K562 (cell line): ENCODE measurements at regions not wholly inside any gene's neighbourhood (a gene's known extent, or its start where the extent isn't known, plus 50 kb on each side); places are given as distances from the start of the nearest gene placed in this dataset.
A peak's percentile ranks its signal among the peaks of the same experiment; 100 is the strongest.

ENCODE experiments used
- ATAC-seq: fragments of 200-7000 bp; cut with Tn5 transposase; 3 replicates; pipeline ENCODE4 v1.9.1; 2020; ENCODE audit warnings: moderate library complexity
- BruUV-seq: library from RNA; stranded (reverse); fragments of 400-500 nt; replicated peaks from 2 replicates; lab custom pipeline; 2021; lab: Mats Ljungman, UMichigan
- CTCF ChIA-PET: fragments of 300-600 bp; formaldehyde crosslinking; extraction: SDS; loops from one replicate; lab custom pipeline; 2021; ENCODE audit warnings: low intra/inter-chr PET ratio; lab: Yijun Ruan, JAX
- POLR2A ChIA-PET: fragments of 300-600, 350-650 bp; sonication (Branson Sonifier 250); formaldehyde crosslinking; extraction: SDS; loops from one replicate; lab custom pipeline; 2021; ENCODE audit warnings: antibody characterized with exemption, inconsistent platforms; lab: Yijun Ruan, JAX
- DNase-seq, 4 experiments: peaks; one replicate each; pipeline versions ENCODE4 v3.0.0 to v3.0.0-alpha.2; 2011 to 2018; ENCODE audit warnings: low spot score in 3 of 4, mixed read lengths in 3 of 4; ENCODE audit errors: extremely low read depth in 1 of 4
- FAIRE-seq: peaks from 2 replicates; lab custom pipeline; 2011; peaks lifted over from hg19 to GRCh38; lab: Jason Lieb, UNC
- H2AFZ ChIP-seq: 2 replicates; pipeline ENCODE4 v1.6.0; 2011; ENCODE audit warnings: low read depth, low read length, control low read depth, inconsistent platforms
- H3K27ac ChIP-seq: fragments of 200-600 bp; 3 replicates; pipeline ENCODE4 v1.8.0; 2011; ENCODE audit warnings: low read depth, mild to moderate bottlenecking, control low read depth, inconsistent platforms, low read length, moderate library complexity, mixed read lengths; ENCODE audit errors: extremely low read depth
- H3K27me3 ChIP-seq, 2 experiments: fragments of 300-600 bp in 1 of 2; 2 replicates in 1 of 2; 3 replicates in 1 of 2; pipeline versions ENCODE4 v1.6.0 to v1.8.0; 2011; ENCODE audit warnings: inconsistent platforms in 2 of 2, low read length in 2 of 2, mild to moderate bottlenecking in 1 of 2, mixed read lengths in 1 of 2, moderate library complexity in 1 of 2; ENCODE audit not compliant: control insufficient read depth in 2 of 2, insufficient read depth in 2 of 2
- H3K36me3 ChIP-seq: fragments of 300-600 bp; 3 replicates; pipeline ENCODE4 v1.8.0; 2011; ENCODE audit warnings: mild to moderate bottlenecking, low read length, inconsistent platforms; ENCODE audit not compliant: control insufficient read depth, insufficient read depth
- H3K4me1 ChIP-seq, 2 experiments: fragments of 200-600 bp in 1 of 2; replicated peaks in 1 of 2; 2 replicates in 1 of 2; 3 replicates in 1 of 2; pipeline versions ENCODE4 v1.5.1 to v1.8.0; 2011; ENCODE audit warnings: inconsistent platforms in 2 of 2, low read length in 2 of 2, mild to moderate bottlenecking in 1 of 2, mixed read lengths in 1 of 2, moderate library complexity in 1 of 2; ENCODE audit not compliant: control insufficient read depth in 2 of 2, insufficient read depth in 2 of 2
- H3K4me2 ChIP-seq: 2 replicates; pipeline ENCODE4 v1.6.1; 2011; ENCODE audit warnings: low read length, control low read depth, inconsistent platforms, mixed read lengths; ENCODE audit not compliant: insufficient read depth
- H3K4me3 ChIP-seq: fragments of 200-600 bp; sonication (generic), shearing (Covaris generic); 2 replicates; pipeline ENCODE4 v1.5.1; 2016; ENCODE audit warnings: control low read depth, inconsistent platforms
- H3K79me2 ChIP-seq: fragments of 200-600 bp; 3 replicates; pipeline ENCODE4 v1.8.0; 2011; ENCODE audit warnings: low read length, inconsistent platforms; ENCODE audit not compliant: control insufficient read depth, insufficient read depth
- H3K9ac ChIP-seq, 2 experiments: 2 replicates each; pipeline versions ENCODE4 v1.6.0 to v1.6.1; 2011; ENCODE audit warnings: low read depth in 2 of 2, low read length in 2 of 2, control low read depth in 1 of 2, inconsistent platforms in 1 of 2, mild to moderate bottlenecking in 1 of 2, mixed read lengths in 1 of 2; ENCODE audit not compliant: insufficient read depth in 1 of 2
- H3K9me1 ChIP-seq: one replicate; pipeline ENCODE4 v1.6.0; 2011; ENCODE audit warnings: inconsistent platforms, mild to moderate bottlenecking, low read length, moderate library complexity; ENCODE audit not compliant: control insufficient read depth, insufficient read depth
- H3K9me3 ChIP-seq: replicated peaks from 2 replicates; pipeline ENCODE4 v1.5.1; 2011; ENCODE audit warnings: low read depth, low read length, inconsistent platforms; ENCODE audit not compliant: control insufficient read depth, insufficient read depth
- H4K20me1 ChIP-seq: replicated peaks from 2 replicates; pipeline ENCODE4 v1.6.1; 2011; ENCODE audit warnings: low read length, inconsistent platforms, mixed read lengths; ENCODE audit not compliant: control insufficient read depth, insufficient read depth
- ATF3 ChIP-seq, 2 experiments: fragments of 450-650 bp in 1 of 2; sonication (generic) in 1 of 2; formaldehyde crosslinking in 1 of 2; IDR thresholded peaks in 1 of 2; conservative IDR thresholded peaks in 1 of 2; 2 replicates each; pipeline versions ENCODE4 v1.6.1 to v1.8.1; 2016 to 2023; ENCODE audit warnings: mild to moderate bottlenecking in 2 of 2, moderate library complexity in 2 of 2, inconsistent platforms in 1 of 2, missing genetic modification reagents in 1 of 2
- CEBPG ChIP-seq, 3 experiments: fragments of 200-800 bp in 1 of 3; sonication (Bioruptor generic) in 1 of 3; sonication (generic) in 1 of 3; formaldehyde crosslinking in 1 of 3; IDR thresholded peaks in 2 of 3; conservative IDR thresholded peaks in 1 of 3; 2 replicates each; pipeline versions ENCODE4 v1.6.1 to v1.8.0; 2016 to 2022; ENCODE audit warnings: missing compliant biosample characterization in 2 of 3, missing genetic modification characterization in 2 of 3, mild to moderate bottlenecking in 1 of 3, missing genetic modification reagents in 1 of 3
- ZNF280B ChIP-seq: fragments of 250-450 bp; sonication (Bioruptor Pico); IDR thresholded peaks from 2 replicates; pipeline ENCODE4 v1.5.1; 2021; ENCODE audit warnings: mild to moderate bottlenecking
- WGBS: fragments of 100-300 bp; shearing (Covaris generic); methylation state at CpG from one replicate; pipeline ENCODE4 v1.1.6; 2016; ENCODE audit warnings: low coverage, mixed read lengths; ENCODE audit not compliant: insufficient coverage; ENCODE audit errors: missing lambda C conversion rate; 5-methylcytosine and 5-hydroxymethylcytosine counted together
- in situ Hi-C: fragments of 300-500 bp; cut with MboI; formaldehyde crosslinking; loops from 4 replicates; pipeline ENCODE4 v1.15.0; 2018; ENCODE audit warnings: inconsistent platforms, mixed read lengths
- intact Hi-C: fragments of 100-400 bp; cut with micrococcal nuclease; formaldehyde crosslinking; loops from 2 replicates; pipeline ENCODE4 v1.14.2; 2022

- no peaks in the 10 kb centered on the region for H3K27me3 ChIP-seq
- no peak for DNase-seq
- WGBS = 0% methylated on average over 1 of the region's 1 CpG
- H3K36me3 ChIP-seq = no peaks in the 10 kb centered on the region
- POLR2A ChIA-PET = no interaction called here
- intact Hi-C loops = no loop called here
- TF ChIP-seq ATF3 (IDR thresholded peaks at IDR 0.05) (0 out of 2 replicates have a peak, but pooled peaks have one; percentile 8), ATF3 (CRISPR knock-in tag; conservative IDR thresholded peaks at IDR 0.05) (no peak), CEBPG (CRISPR knock-in tag; IDR thresholded peaks at IDR 0.05) (no peak), CEBPG (tag; conservative IDR thresholded peaks at IDR 0.05 in 1 of 2, IDR thresholded peaks at IDR 0.05 in 1 of 2) (peak in 1 of 2 experiments; percentile 56; a peak in 2 of 4 replicates), ZNF280B (CRISPR knock-in tag) (no peak)
- TF ChIP-seq, all 486 proteins: peak for 2
- no peaks in the 10 kb centered on the region for H3K9me1 ChIP-seq
- no peak overlapping the region for H3K27ac ChIP-seq
- FAIRE-seq = no peak
- H3K9ac ChIP-seq = no peak overlapping the region
- no peak overlapping the region for H3K4me2 ChIP-seq
- no peaks in the 10 kb centered on the region for H3K79me2 ChIP-seq
- in situ Hi-C loops = no loop called here
- H2AFZ ChIP-seq = no peak overlapping the region
- no TSS peak for BruUV-seq
- H3K4me3 ChIP-seq = no peak overlapping the region
- no peaks in the 10 kb centered on the region for H4K20me1 ChIP-seq
- CTCF ChIA-PET = no interaction called here
- no peaks in the 10 kb centered on the region for H3K9me3 ChIP-seq
- ATAC-seq = no peak
- H3K4me1 ChIP-seq = no peaks in the 10 kb centered on the region
These were observed 70.5 kb upstream of the ATP2B1 start for GRCh38 chr12:89779090-89779489.
